HG03175 (cell line): ENCODE measurements at regions not wholly inside any gene's neighbourhood (a gene's known extent, or its start where the extent isn't known, plus 50 kb on each side); places are given as distances from the start of the nearest gene placed in this dataset.
"Not testable (repeated sequence)": the region's sequence is repeated elsewhere in the genome, so short reads cannot be mapped to it uniquely, and the experiment has no call there.

Experiments
- ATAC-seq: cut with Tn5 transposase; IDR thresholded peaks from one replicate; pipeline ENCODE4 v1.9.1; 2021; ENCODE audit warnings: mild to moderate bottlenecking, moderate library complexity; ENCODE audit not compliant: unreplicated experiment

DNA sequence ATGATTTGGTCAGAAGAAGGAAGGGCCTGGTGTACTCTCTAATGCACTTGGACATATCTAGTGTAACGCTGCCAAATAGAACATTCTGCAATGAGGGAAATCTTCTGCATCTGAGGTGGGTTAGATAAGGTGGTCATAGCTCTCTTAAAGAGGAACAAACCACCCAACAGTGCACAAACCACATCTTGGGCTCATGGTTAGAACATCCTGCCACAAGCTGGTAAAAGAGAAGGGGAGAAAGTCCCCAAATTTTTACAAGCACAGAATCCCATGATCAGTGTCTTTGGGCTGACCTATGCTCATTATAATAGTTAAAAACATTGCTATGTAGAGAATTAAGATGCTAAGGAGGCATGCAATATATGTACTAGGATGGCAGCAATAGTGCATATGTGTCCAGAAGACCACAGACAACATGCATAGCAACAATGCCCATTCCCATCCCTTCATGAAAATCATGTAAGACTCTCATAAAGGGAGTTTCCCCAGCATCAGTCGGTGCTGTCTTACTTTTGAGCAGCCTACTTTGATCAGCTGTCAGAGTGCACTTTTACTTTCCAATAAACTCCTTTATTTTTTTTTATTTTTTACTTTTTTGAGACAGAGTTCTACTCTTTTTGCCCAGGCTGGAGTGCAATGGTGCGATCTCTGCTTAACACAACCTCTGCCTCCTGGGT, 99.7 kb upstream of the SLC7A11 start:
- peak; percentile 56 for ATAC-seq

DNA sequence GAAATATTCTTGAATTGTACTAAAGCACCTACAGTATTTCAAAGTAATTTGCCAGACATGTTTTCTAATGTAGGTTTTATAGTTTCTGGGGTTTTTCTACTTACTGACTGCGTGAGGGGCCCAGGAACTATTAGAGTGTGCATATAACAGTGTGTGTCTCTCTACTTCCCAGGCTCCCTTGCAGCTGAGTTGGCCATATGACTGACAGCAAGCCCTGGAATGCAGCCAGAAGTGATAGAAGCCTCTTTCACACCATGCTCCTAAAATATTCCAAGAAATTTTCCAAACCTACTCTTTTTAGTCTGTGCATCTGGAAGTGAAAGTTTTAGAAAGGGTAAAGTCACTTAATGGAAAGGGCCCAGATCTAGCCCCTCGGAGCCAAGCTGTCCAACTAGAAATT, 96.7 kb upstream of the SLC7A11 start:
- no peak for ATAC-seq

DNA sequence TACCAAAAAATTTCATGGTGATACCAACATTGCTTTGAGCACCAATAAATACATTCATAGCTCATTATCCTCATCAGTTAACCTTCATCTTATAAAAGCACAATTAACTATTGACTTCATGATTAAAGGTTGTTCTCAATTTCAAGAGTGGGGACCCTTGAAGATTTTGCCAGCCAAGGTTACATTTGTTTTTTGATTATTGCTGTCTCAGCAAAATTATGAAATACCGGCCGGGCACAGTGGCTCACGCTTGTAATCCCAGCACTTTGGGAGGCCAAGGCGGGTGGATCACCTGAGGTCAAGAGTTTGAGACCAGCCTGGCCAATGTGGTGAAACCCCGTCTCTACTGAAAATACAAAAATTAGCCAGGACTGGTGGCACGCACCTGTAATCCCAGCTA, 96.1 kb upstream of the SLC7A11 start:
- ATAC-seq: not testable (repeated sequence)

DNA sequence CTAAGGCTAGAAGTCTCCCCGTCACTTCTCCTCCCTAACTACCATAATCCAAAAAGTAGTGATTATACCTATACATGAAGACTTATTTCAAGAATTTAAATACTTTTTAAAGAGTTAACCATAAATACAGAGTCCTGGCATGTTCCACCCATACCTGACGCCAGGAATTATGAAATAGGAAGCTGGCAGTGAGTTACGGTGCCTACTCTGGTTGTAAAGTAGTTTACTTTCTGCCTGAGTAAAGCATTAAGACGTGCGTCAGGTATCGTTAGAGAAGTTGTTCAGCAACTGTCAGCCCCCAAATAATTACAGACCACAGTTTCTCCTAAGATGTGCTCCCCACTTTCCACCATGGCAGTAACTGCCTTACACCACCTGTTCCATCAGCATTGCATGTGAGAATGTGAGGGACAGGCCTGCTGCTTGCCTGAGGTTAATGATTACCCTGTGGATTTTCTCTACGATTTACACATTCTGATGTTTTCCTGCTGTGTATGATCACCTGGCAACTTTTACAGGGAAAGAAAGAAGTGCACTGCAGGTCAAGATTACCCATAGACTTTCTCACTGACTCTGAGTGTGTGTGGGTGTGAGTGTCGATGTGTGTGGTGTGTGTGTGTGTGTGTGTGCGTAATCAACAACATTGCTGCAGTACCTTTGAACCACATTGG, 92.3 kb upstream of the SLC7A11 start:
- ATAC-seq: no peak

DNA sequence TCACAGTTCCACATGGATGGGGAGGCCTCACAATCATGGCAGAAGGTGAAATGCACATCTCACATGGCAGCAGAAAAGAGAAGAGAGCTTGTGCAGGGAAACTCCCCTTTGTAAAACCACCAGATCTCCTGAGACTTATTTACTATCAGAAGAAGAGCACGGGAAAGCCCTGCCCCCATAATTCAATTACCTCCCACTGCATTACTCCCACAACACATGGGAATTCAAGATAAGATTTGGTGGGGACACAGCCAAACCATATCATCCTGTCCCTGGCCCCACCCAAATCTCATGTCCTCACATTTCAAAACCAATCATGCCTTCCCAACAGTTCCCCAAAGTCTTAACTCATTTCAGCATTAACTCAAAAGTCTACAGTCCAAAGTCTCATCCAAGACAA, 90.3 kb upstream of the SLC7A11 start:
- ATAC-seq: not testable (repeated sequence)

DNA sequence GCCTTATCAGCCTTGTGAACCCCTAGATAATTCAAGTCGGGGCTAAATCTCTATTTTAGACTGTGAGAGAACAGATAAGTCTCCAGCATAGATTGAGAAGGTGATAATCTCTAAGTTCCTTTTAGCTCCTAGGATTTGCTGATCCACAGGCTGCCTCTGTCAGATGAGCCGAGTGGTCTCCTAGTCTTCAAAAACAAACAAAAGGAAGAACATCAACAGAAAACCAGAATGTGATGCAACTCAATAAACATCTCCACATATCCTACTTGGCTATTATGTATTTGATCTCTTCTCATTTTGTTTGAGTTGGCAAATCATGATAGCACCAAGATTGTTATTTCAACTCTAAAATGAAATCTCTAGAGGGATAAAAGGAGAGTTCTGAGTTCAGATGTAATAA, 88.4 kb upstream of the SLC7A11 start:
- ATAC-seq: no peak

DNA sequence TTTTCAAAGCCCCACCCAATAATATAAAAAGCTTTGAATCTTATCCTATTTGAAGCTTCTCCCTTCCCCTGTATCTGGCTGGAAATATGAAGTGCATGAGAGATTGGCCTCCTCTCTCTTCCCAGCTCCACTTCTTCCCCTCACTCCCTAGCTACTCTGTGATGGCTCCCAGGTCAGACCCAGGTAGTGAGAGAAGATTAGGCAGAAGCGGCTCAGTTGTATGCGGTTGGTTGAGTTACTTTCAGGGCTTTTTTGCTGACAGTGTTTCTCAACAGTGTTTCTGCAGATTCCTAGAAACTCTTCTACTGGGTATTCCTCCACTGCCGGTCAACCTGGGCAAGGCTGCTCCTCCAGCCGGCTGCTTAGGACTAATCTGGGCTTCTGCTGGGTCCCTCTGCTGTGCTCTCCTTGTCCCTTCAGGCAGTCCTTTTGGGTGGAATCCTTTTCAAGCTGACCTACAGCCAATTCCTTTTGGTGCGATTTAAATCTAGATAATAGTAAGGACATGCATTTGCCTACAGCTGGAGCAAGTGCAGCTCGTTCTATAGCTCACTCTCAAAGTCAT, 87.4 kb upstream of the SLC7A11 start:
- no peak for ATAC-seq

DNA sequence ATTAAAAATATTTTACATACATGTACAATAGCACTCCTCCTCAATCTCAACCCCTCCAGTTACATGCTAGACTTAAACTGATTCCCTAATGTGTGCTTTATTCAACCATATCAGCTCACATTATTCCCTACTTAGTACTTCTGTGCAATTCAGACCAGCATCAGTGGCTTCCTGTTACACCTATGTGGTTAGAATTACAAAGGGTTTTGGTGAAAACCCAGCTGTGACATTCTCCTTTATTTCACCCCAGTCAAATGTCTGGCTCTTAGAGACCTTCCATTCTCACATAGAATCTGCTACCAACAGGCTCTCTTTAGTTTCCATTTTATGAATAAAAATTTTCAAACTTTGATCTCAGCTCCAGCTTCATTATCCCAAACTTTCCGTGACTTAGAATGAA, 85.2 kb upstream of the SLC7A11 start:
- ATAC-seq: no peak

DNA sequence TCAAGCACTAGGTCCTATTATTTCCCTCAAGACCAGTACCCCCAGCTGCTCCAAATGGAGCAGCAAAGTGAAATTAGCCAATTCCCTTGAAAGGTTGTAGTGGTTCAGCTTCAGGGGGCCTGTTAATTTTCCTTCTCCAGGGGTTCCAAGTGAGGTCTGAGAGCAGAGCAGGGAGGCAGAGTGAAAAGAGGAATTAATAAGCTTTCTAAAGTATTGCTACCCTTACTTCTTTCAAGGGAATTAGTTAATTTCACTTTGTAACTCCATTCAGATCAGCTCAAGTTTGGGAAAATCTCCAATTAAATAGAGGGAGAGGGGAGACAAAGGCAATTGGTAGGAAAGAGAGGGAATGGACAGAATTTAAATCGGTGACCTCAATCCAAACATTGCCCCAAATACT, 78.7 kb upstream of the SLC7A11 start:
- ATAC-seq: no peak

DNA sequence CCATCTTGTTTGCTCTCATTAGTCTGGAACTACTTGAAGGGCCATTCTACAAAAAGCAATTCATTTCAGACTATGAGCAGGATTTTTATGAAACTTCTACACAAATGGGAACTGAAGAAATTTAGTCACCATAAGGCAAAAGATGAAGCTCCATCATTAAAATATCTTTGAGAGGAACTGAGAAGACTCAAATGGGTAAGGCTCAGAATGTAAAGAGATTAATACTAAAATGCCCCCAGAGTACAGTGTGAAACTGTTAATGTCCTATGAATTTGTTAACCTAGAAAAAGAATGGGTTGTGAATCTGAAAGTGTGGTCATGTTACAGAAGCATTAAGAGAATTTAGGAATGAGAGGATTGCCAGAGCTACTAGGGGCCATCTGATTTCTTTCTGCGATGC, 77.9 kb upstream of the SLC7A11 start:
- ATAC-seq: no peak

DNA sequence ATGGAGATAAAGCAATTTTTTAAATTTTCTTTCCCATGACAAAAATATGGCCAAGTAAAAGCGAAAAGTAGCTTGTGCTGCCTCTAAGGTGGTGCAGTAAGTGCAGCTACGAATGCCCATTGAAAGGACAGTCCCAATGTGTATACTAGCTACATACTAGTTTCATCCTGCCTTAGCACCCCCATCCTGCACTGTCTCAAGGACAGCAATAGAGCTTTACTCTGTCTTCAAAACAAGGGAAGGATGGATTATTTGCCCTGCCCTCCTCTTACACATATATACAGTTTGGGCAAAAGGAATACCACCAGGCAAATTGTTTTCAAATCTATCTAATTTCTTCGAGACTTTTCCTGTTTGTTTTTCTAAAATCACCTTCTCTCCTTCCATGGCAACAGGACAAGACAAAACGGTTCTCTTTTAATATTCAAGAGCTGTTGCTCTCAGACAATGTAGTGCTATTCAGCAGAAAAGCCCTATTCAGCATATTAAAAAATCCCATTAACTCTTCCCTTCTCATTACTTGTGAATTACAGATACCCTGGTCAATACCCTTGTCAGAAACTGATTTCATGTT, 75.1 kb upstream of the SLC7A11 start:
- ATAC-seq: no peak

DNA sequence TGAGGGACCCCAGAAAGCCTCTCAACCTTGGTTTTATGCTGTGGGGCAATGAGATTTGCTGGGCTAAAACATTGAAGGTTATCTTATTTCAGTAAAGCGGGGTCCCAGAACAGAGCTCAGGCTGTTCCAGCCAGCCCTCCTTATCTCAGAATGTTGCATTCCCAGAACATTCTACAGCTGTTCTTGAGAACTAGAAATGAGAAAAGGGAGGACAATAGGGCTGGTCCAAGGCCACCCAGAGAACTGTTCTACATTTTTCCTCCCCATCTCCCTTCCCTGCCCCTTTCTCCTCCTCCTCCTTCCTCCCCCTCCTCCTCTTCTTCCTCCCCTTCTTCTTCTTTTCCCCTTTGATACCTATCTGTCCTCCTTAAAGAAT, 70.4 kb upstream of the SLC7A11 start:
- no peak for ATAC-seq

DNA sequence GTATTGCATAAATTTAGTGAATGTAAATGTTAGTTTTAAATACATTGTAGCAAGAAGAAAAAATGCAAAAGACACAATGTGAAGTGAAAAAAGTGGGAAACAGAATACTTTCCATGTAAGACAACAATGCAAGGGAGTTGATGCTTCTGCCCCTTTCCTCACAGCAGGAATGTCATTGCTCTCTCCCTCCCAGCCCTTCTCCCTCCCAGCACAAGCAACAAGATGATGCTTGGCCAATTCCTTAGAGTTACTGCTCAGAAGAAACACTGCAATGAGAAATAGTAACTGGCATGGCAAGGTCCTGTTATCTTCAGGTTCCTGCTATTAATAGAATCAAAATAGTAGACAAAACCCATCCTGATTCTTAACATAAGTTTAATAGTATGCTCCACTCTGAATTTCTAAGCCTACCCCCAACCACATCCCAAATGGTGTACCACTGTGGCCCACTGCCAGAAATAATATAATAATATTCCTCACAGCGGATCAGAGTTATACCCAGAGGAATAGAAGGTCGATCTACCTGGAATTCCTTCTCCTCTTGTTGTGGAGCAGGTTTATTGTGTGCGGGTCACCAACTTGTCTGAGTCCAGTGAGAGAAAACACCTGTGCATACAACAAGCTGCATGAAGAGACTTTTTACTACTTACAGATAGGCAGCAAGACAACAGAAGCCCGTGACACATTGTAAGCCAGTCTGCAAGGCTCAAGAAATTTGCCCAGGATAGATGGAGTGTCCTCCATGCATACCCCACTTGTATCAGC, 69.8 kb upstream of the SLC7A11 start:
- ATAC-seq: no peak

DNA sequence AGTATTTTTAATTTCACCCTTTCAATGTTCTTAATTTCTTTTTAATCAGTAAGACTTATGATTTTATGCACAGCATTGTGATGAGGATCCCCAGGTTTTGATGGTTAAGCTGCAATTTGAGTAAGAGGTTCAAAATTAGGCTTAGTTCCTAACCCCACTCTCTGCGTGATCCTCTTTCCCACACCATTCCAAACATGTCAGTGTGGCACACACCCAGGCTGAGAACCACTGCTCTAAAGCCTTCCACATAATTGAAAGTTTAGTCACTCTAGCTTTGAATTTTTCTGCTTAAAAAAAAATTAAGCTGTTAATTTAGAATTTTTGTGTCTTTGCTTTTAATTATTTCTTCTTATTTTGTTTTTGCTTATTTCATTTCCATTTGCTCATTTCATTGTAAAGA, 68.8 kb upstream of the SLC7A11 start:
- no peak for ATAC-seq

DNA sequence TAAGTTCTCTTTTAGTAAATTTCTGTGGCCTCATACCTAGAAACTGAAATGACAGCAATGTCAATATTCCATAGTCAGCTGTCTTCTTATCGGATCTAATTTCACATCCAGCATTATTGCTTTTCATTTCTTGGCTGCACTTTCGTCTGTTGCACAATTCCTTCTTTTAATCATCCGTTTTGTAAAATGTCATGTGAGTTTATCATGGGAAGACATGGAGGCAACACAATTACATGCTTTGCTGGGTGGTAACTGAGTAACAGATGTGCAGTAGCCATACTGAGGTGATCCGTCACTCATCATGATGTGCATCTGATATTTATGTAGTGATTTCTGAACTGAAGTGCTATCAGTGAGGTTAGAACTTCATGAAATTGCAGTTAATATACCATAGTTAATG, 68.3 kb upstream of the SLC7A11 start:
- no peak for ATAC-seq

DNA sequence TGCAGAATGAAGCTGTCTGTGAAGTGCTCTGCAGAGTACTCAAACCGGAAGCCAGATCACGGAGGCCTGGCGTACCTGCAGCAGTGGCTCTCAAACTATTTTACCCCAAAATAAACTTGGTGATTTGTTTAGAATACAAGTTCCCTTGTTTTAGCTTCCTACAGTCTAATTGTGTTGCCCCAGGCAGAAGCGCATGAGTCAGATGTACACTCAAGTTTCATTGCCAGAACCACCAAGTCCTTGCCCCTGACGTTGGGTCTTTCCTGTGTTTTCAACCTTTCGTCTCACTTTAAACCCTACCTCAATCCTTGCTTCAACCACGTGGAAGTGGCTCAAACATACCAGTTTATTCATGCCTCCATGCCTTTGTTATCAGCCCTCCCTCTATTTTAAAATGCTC, 66.2 kb upstream of the SLC7A11 start:
- no peak for ATAC-seq

DNA sequence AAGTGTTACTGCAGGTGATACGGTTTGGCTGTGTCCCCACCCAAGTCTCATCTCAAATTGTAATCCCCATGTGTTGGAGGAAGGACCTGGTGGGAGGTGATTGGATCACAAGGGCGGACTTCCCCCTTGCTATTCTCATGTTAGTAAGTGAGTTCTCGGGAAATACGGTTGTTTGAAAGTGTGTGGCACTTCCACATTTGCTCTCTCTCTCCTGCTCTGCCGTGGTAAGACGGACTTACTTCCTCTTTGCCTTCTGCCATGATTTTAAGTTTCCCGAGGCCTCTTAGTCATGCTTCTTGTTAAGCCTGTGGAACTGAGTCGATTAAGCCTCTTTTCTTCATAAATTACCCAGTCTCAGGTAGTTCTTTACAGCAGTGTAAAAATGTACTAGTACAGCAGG, 65.2 kb upstream of the SLC7A11 start:
- ATAC-seq: no peak

DNA sequence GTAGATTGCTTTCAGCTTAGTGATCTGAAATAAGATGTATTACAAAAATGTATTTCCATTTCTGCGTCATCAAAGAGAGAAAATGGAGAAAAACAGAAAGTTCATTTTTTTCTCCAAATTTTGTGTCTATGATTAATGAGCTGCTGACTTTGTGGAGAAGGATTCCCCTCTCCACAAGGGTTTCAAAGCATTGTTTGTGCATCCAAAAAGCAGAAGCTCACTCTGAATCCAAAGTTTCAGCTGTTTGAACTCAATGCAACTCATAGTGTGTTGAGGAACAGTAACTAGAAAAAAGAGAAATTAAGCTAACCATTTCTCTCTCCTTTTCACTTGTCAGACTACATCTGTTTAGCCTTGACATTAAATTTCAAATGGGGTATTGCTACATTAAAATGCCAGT, 62.9 kb upstream of the SLC7A11 start:
- no peak for ATAC-seq

DNA sequence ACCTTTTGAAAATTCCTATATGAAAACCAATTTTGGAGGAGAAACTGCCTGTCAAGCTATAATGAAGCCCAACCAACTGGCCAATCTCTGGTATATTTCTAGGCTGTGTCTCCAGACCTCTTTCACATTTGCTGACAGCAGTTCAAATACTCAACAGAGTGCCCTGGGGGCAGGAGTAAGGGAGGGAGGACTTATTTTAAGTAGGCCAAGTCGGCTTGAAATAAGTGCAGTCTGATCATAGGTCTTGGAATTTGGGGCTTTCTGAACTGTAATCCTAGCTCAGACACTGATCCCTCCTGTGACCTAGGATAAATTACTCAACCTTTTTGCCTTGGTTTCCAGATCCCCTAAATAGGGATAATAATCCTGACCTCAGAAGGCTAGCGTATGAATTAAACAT, 59.4 kb upstream of the SLC7A11 start:
- ATAC-seq: no peak

DNA sequence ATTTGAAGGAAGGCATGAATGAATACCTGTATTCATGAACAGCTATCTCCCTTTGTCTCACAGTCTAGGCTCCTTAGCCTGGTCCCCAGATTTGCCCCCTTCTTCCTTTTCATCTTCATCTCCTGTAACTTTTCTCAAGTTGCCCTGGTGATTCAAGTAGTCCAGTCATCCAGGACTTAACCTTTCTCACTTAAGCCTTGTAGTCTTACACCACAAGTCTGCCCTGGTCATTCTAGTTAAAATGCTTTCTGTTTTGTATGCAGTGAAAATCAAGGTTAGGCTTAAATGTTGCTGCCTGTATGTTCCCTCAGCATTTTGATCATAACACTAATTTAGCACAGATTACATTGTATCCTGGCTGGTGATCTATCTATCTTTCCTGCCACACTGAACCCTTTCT, 58.5 kb upstream of the SLC7A11 start:
- ATAC-seq: no peak

DNA sequence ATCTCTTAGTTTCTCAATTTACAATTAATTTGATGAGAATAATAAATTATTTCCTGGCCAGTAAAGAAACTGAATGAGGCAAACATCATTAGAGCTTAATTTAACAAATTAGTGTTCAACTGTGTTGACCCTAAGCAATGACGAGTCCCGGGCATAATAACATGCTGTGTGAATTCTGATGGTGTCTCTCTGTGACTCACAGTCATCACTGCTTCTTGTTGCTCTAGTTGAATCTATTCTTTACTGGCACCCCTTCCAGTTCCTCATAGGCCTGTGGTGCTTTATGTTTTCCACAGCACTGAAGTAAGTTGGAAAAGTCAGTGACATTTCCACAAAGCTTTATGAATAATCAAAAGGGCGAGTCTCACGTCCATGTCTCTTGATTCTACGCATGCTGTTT, 57.7 kb upstream of the SLC7A11 start:
- no peak for ATAC-seq

DNA sequence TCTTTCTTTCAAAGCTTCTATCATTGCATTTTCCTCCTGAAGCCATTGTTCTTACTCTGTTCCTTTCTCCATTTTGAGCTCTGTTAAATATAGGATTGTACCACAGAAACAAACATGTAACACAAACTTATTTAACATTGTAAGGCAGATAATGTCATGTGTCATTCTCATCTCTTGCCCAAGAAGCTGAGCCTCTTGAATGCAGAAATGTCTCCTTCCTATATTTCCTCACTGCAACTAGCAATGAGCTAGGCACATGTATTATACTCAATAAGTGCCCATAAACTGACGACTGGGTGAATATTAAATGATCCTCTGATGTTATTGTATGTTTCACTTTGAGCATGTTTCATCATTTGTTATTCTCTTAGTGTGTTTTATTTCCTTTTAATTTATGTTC, 56.7 kb upstream of the SLC7A11 start:
- no peak for ATAC-seq
